ENCODE measurements at regions not wholly inside any gene's neighbourhood (a gene's known extent, or its start where the extent isn't known, plus 50 kb on each side); places are given as distances from the start of the nearest gene placed in this dataset.

DNA sequence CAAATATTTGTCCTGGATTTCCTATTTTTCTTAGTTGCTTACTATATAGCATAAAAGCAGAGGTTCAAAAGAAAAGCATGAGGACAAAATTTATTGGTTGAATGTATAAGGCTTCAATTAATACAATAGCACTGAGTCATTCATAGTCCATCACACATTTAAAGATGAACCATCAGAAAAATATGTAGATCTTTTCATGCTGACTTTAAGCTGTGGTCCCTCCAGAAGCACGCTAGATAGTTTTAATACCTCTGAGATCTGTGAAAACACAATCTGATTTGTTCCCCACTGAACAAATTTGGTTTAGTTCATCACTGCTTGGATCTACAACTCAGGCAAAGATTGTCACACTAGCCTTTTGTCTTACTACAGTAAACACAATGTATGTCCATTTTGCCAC lies 377.2 kb upstream of the ANXA10 start:
- Histone ChIP-seq H3K27me3 (ENCODE audit: control insufficient read depth, insufficient read depth, low read length) (no peaks in the 10 kb centered on the region), H3K27ac (ENCODE audit: low read depth, low read length) (no peak overlapping the region), H3K4me3 (ENCODE audit: low read depth, low read length) (no peak overlapping the region), H3K9me3 (ENCODE audit: control insufficient read depth, insufficient read depth, low read length) (no peaks in the 10 kb centered on the region)
- POLR2A ChIA-PET, result no interaction called here
- no peak for DNase-seq (ENCODE audit: low read depth, low spot score)
- TF ChIP-seq, protein P1, sequence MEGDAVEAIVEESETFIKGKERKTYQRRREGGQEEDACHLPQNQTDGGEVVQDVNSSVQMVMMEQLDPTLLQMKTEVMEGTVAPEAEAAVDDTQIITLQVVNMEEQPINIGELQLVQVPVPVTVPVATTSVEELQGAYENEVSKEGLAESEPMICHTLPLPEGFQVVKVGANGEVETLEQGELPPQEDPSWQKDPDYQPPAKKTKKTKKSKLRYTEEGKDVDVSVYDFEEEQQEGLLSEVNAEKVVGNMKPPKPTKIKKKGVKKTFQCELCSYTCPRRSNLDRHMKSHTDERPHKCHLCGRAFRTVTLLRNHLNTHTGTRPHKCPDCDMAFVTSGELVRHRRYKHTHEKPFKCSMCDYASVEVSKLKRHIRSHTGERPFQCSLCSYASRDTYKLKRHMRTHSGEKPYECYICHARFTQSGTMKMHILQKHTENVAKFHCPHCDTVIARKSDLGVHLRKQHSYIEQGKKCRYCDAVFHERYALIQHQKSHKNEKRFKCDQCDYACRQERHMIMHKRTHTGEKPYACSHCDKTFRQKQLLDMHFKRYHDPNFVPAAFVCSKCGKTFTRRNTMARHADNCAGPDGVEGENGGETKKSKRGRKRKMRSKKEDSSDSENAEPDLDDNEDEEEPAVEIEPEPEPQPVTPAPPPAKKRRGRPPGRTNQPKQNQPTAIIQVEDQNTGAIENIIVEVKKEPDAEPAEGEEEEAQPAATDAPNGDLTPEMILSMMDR (IDR thresholded peaks at IDR 0.05; ENCODE audit: low read depth, low read length), result no peak
- CTCF ChIA-PET, result no interaction called here

DNA sequence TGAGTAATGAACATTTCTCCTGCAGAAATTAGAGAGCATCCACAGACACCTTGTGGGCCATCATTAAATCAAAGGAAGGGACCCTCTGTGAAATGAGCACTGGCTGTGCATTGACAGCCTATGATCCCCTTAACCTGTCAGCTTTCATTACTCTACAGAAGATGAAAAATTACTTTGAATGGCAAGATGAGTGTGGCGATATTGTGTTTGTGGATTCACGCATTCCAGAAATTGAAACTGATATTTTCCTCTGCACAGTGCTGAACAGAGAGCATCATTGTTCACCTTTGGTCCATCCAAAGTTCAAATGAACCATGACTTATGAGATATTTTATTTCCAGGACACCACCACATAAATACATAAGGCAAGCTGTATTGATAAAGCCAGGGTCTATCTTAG lies 374.8 kb upstream of the ANXA10 start:
- POLR2A ChIA-PET, result no interaction called here

DNA sequence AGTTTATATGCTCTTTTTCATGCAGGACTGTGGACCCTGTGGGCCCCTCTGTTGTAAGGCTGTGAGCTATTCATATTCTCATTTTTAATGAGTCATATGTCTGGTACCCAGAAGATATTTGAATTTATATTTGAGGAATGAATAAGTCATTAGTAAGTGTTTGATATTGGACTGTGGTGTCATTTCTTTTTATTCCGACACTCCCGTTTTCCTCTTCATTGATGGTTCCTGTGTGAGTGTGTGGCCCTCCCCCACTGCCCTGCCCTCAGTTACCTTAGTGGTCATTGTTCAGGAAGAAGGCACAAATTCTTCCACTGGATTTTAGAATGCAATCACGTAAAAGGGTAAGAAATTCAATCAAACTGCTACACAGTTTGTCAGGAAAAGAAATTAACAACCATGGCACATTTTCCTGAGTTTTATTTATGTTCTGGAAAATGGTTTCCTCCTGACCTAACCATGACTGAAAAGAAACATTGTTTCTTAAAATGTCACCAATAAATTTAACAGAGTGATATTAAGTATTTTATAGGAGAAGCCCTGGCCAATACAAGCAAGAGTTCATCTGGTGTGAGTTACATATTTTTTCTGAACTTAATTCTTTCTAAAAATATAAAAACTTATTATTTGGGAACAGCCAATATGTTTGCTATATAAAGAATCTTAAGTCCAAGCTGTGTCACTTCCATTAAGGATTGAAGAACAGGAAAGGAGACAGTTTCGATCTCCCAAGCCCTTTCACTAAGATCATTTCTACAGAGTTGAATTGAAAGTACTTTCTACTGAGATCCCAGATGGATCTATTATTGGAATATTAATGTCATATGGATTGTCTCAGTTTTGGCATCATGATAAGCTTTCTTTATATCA lies 370.5 kb upstream of the ANXA10 start:
- H3K27ac ChIP-seq (ENCODE audit: low read depth, low read length), result no peak overlapping the region
- H3K27me3 ChIP-seq (ENCODE audit: control insufficient read depth, insufficient read depth, low read length), result no peaks in the 10 kb centered on the region
- no peak overlapping the region for H3K4me3 ChIP-seq (ENCODE audit: low read depth, low read length)
- ChIA-PET POLR2A (no interaction called here), CTCF (interaction anchor here (1.1 kb wide), 1 partner anchor 99 kb away, joined by 3 read pairs; no protein-coding TSS in a partner anchor)
- DNase-seq (ENCODE audit: low read depth, low spot score), result no peak
- no peaks in the 10 kb centered on the region for H3K9me3 ChIP-seq (ENCODE audit: control insufficient read depth, insufficient read depth, low read length)
- TF ChIP-seq, protein P1 (IDR thresholded peaks at IDR 0.05; ENCODE audit: low read depth, low read length), result no peak

More for the DNA sequence above, 374.8 kb upstream of the ANXA10 start:
- Histone ChIP-seq H3K27ac (ENCODE audit: low read depth, low read length) (no peak overlapping the region), H3K9me3 (ENCODE audit: control insufficient read depth, insufficient read depth, low read length) (no peaks in the 10 kb centered on the region), H3K27me3 (ENCODE audit: control insufficient read depth, insufficient read depth, low read length) (no peaks in the 10 kb centered on the region), H3K4me3 (ENCODE audit: low read depth, low read length) (no peak overlapping the region)
- CTCF ChIA-PET, result no interaction called here
- no peak for DNase-seq (ENCODE audit: low read depth, low spot score)
- TF ChIP-seq, protein P1 (IDR thresholded peaks at IDR 0.05; ENCODE audit: low read depth, low read length), result no peak

DNA sequence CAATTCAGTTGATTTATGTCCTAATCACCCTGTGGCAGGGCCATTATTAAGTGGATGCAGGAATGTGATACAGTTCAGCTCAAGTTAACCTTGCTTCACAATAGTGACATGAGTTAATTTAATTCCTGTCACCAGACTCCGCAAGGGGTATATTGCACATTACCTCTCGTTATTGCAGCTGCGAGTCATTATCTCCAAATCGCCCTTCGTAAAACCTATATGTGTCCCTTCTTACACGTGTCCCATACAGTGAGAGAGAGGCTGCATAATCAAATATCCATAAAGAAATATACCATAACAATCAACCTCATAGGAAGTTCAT lies 369.9 kb upstream of the ANXA10 start:
- Histone ChIP-seq H3K9me3 (ENCODE audit: control insufficient read depth, insufficient read depth, low read length) (no peaks in the 10 kb centered on the region), H3K4me3 (ENCODE audit: low read depth, low read length) (no peak overlapping the region), H3K27ac (ENCODE audit: low read depth, low read length) (no peak overlapping the region), H3K27me3 (ENCODE audit: control insufficient read depth, insufficient read depth, low read length) (no peaks in the 10 kb centered on the region)
- POLR2A ChIA-PET, result no interaction called here
- no peak for DNase-seq (ENCODE audit: low read depth, low spot score)
- TF ChIP-seq, protein P1 (IDR thresholded peaks at IDR 0.05; ENCODE audit: low read depth, low read length), result no peak
- CTCF ChIA-PET, result interaction anchor here (1.1 kb wide), 1 partner anchor 100 kb away, joined by 3 read pairs; no protein-coding TSS in a partner anchor

DNA sequence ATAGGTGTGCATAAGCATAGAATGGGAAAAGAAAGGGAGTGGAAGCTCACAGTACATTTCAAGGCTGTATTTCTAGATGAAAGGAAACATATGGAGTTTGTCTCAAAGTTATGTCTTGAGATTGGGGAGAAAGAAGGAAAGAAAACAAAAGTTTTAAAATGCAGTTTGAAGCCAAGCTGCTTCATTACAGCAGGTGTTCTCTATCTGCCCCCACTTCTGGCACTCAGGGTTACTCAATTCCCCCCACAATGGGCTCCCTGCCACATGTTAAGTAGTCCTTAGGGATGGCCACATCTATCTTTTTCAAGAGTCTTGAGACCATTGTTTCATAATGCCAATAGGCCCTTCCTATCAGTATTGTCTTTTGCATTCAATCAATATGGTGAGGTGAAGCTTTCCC lies 367.4 kb upstream of the ANXA10 start:
- no peaks in the 10 kb centered on the region for H3K27me3 ChIP-seq (ENCODE audit: control insufficient read depth, insufficient read depth, low read length)
- H3K4me3 ChIP-seq (ENCODE audit: low read depth, low read length), result no peak overlapping the region
- no peaks in the 10 kb centered on the region for H3K9me3 ChIP-seq (ENCODE audit: control insufficient read depth, insufficient read depth, low read length)
- ChIA-PET POLR2A (no interaction called here), CTCF (no interaction called here)
- no peak overlapping the region for H3K27ac ChIP-seq (ENCODE audit: low read depth, low read length)
- no peak for DNase-seq (ENCODE audit: low read depth, low spot score)
- TF ChIP-seq, protein P1 (IDR thresholded peaks at IDR 0.05; ENCODE audit: low read depth, low read length), result no peak

Data from AG04450 (cell line).